ENCODE measurements at regions not wholly inside any gene's neighbourhood (a gene's known extent, or its start where the extent isn't known, plus 50 kb on each side); places are given as distances from the start of the nearest gene placed in this dataset.
"Not testable (repeated sequence)": the region's sequence is repeated elsewhere in the genome, so short reads cannot be mapped to it uniquely, and the experiment has no call there.

- DNase-seq = no peak
Measured at GRCh38 chr10:33643042-33643441, 308.6 kb upstream of the NRP1 start.

GRCh38 chr10:33638891-33639290, 304.4 kb upstream of the NRP1 start:
- DNase-seq = no peak

GRCh38 chr10:33638374-33638773, 303.9 kb upstream of the NRP1 start:
- no peak for DNase-seq

GRCh38 chr10:33635967-33636515, 301.6 kb upstream of the NRP1 start:
- no peak for DNase-seq

GRCh38 chr10:33632432-33632831, 298.0 kb upstream of the NRP1 start:
- no peak for DNase-seq

GRCh38 chr10:33631991-33632390, 297.5 kb upstream of the NRP1 start:
- no peak for DNase-seq

GRCh38 chr10:33630761-33631160, 296.3 kb upstream of the NRP1 start:
- DNase-seq = no peak

GRCh38 chr10:33627611-33628010, 293.1 kb upstream of the NRP1 start:
- no peak for DNase-seq

GRCh38 chr10:33626798-33627466, 292.5 kb upstream of the NRP1 start:
- no peak for DNase-seq

- no peak for DNase-seq
Measured at GRCh38 chr10:33623669-33624068, 289.2 kb upstream of the NRP1 start.

- no peak for DNase-seq
Measured at GRCh38 chr10:33621101-33621500, 286.6 kb upstream of the NRP1 start.

GRCh38 chr10:33618196-33618595, 283.7 kb upstream of the NRP1 start:
- DNase-seq = no peak

- DNase-seq = no peak
Measured at GRCh38 chr10:33617381-33618080, 283.1 kb upstream of the NRP1 start.

GRCh38 chr10:33616956-33617355, 282.5 kb upstream of the NRP1 start:
- DNase-seq = no peak

- DNase-seq = no peak
Measured at GRCh38 chr10:33612551-33612950, 278.1 kb upstream of the NRP1 start.

GRCh38 chr10:33612116-33612515, 277.6 kb upstream of the NRP1 start:
- DNase-seq = no peak

- no peak for DNase-seq
Measured at GRCh38 chr10:33611423-33611822, 277.0 kb upstream of the NRP1 start.

- DNase-seq = no peak
Measured at GRCh38 chr10:33609546-33609945, 275.1 kb upstream of the NRP1 start.

- no peak for DNase-seq
Measured at GRCh38 chr10:33602278-33602677, 267.8 kb upstream of the NRP1 start.

- DNase-seq = no peak
Measured at GRCh38 chr10:33600381-33600780, 265.9 kb upstream of the NRP1 start.

- DNase-seq = no peak
Measured at GRCh38 chr10:33596422-33596821, 262.0 kb upstream of the NRP1 start.

- no peak for DNase-seq
Measured at GRCh38 chr10:33594475-33594874, 260.0 kb upstream of the NRP1 start.

GRCh38 chr10:33588974-33589600, 254.6 kb upstream of the NRP1 start:
- DNase-seq = no peak

GRCh38 chr10:33584596-33584995, 250.1 kb upstream of the NRP1 start:
- DNase-seq = not testable (repeated sequence)

All from stimulated activated CD4-positive, alpha-beta T cell treated with anti-CD3 and anti-CD28 coated beads, Interleukin-1b, Interleukin-23, amount 100 ng/mL, for 48 hours (primary cell).